HFFc6 (cell line): ENCODE measurements at regions not wholly inside any gene's neighbourhood (a gene's known extent, or its start where the extent isn't known, plus 50 kb on each side); places are given as distances from the start of the nearest gene placed in this dataset.

Experiments
- DNase-seq: peaks from one replicate; pipeline ENCODE4 v3.0.0-alpha.2; 2018
- H3K27ac Mint-ChIP-seq: 2 replicates; pipeline ENCODE4 v1.8.0; 2020; ENCODE audit warnings: mild to moderate bottlenecking, mixed read lengths
- H3K27me3 Mint-ChIP-seq: 2 replicates; pipeline ENCODE4 v1.8.0; 2021; ENCODE audit warnings: mild to moderate bottlenecking, moderate library complexity, mixed read lengths; ENCODE audit not compliant: insufficient read depth
- H3K36me3 Mint-ChIP-seq: 2 replicates; pipeline ENCODE4 v1.8.0; 2021; ENCODE audit warnings: low read depth, mixed read lengths
- H3K4me1 Mint-ChIP-seq: 2 replicates; pipeline ENCODE4 v1.8.0; 2020; ENCODE audit warnings: low read depth, mixed read lengths
- H3K4me3 Mint-ChIP-seq: 2 replicates; pipeline ENCODE4 v1.8.0; 2020; ENCODE audit warnings: mild to moderate bottlenecking, moderate library complexity, mixed read lengths
- H3K9me3 Mint-ChIP-seq: 2 replicates; pipeline ENCODE4 v1.8.0; 2020; ENCODE audit warnings: mild to moderate bottlenecking, mixed read lengths
- TF ChIP-seq, protein P1 (sequence below): fragments of 200-600 bp; sonication (generic); IDR thresholded peaks from 2 replicates; pipeline ENCODE4 v1.5.0; 2021; ENCODE audit warnings: antibody characterized with exemption, mild to moderate bottlenecking

- TF ChIP-seq, protein P1, sequence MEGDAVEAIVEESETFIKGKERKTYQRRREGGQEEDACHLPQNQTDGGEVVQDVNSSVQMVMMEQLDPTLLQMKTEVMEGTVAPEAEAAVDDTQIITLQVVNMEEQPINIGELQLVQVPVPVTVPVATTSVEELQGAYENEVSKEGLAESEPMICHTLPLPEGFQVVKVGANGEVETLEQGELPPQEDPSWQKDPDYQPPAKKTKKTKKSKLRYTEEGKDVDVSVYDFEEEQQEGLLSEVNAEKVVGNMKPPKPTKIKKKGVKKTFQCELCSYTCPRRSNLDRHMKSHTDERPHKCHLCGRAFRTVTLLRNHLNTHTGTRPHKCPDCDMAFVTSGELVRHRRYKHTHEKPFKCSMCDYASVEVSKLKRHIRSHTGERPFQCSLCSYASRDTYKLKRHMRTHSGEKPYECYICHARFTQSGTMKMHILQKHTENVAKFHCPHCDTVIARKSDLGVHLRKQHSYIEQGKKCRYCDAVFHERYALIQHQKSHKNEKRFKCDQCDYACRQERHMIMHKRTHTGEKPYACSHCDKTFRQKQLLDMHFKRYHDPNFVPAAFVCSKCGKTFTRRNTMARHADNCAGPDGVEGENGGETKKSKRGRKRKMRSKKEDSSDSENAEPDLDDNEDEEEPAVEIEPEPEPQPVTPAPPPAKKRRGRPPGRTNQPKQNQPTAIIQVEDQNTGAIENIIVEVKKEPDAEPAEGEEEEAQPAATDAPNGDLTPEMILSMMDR: no peak
- peaks cover 53% of the 10 kb centered on the region for H3K27me3 Mint-ChIP-seq
- H3K4me1 Mint-ChIP-seq: no peaks in the 10 kb centered on the region
- H3K9me3 Mint-ChIP-seq: no peaks in the 10 kb centered on the region
- H3K27ac Mint-ChIP-seq: no peak overlapping the region
- H3K36me3 Mint-ChIP-seq: no peaks in the 10 kb centered on the region
- no peak overlapping the region for H3K4me3 Mint-ChIP-seq
- DNase-seq: no peak
Observed at GRCh38 chr20:57819691-57820380, 110.0 kb upstream of the PMEPA1 start.

DNA sequence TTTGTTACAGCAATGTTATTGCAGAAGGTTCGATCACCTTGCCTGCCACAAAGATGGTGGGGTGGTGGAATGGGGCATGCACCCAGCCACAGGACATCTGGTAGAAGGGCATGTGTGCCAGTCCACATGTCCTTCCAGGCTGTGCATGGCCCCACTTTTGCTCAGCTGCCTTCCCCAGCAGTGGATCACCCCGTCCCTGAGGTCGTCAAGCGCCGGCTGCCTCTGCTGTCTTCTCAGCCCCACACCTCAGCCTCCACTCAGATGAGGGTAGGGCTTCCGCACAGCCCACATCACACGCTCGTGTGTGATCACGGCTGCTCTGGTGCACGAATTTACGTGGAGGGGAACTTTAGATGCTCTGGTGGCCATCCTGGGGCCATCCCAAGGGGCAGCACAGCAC is 109.5 kb upstream of the PMEPA1 start:
- H3K9me3 Mint-ChIP-seq: no peaks in the 10 kb centered on the region
- DNase-seq: no peak
- no peak overlapping the region for H3K4me3 Mint-ChIP-seq
- no peaks in the 10 kb centered on the region for H3K36me3 Mint-ChIP-seq
- H3K27ac Mint-ChIP-seq: no peak overlapping the region
- TF ChIP-seq, protein P1: no peak
- no peaks in the 10 kb centered on the region for H3K4me1 Mint-ChIP-seq
- peaks cover 54% of the 10 kb centered on the region for H3K27me3 Mint-ChIP-seq

GRCh38 chr20:57818418-57819181 is 108.8 kb upstream of the PMEPA1 start:
- H3K4me3 Mint-ChIP-seq: no peak overlapping the region
- no peak for DNase-seq
- H3K27me3 Mint-ChIP-seq: peaks cover 55% of the 10 kb centered on the region
- H3K4me1 Mint-ChIP-seq: no peaks in the 10 kb centered on the region
- H3K27ac Mint-ChIP-seq: no peak overlapping the region
- no peaks in the 10 kb centered on the region for H3K36me3 Mint-ChIP-seq
- H3K9me3 Mint-ChIP-seq: no peaks in the 10 kb centered on the region
- TF ChIP-seq, protein P1: no peak

DNA sequence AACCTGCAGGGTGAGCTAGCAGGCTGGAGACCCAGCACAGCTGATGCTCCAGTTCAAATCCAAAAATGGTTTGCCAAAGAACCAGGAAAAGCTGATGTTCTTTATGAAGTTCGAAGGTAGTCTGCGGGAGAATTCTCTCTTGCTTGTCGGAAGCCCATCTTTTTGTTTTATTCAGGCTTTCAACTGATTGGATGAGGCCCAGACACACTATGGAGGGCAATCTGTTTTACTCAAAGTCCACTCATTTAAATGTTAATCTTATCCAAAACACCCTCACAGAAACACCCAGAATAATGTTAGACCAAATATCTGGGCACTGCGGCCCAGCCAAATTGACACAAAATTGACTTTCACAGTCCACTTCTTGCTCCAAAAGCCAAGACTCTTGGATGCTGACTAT is 105.6 kb upstream of the PMEPA1 start:
- Mint-ChIP-seq H3K4me1 (no peaks in the 10 kb centered on the region), H3K27ac (no peak overlapping the region), H3K4me3 (no peak overlapping the region), H3K9me3 (no peaks in the 10 kb centered on the region), H3K36me3 (no peaks in the 10 kb centered on the region), H3K27me3 (peaks cover 42% of the 10 kb centered on the region)
- TF ChIP-seq, protein P1: no peak
- no peak for DNase-seq

GRCh38 chr20:57814529-57814928 is 104.7 kb upstream of the PMEPA1 start:
- Mint-ChIP-seq H3K27me3 (peaks cover 34% of the 10 kb centered on the region), H3K36me3 (no peaks in the 10 kb centered on the region), H3K4me1 (no peaks in the 10 kb centered on the region), H3K27ac (no peak overlapping the region), H3K9me3 (no peaks in the 10 kb centered on the region), H3K4me3 (no peak overlapping the region)
- TF ChIP-seq, protein P1: no peak
- DNase-seq: no peak
